Activated T-cell treated with anti-CD3 and anti-CD28 coated beads, Interleukin-2, amount 50 U/mL, for 48 hours (primary cell): ENCODE measurements at regions not wholly inside any gene's neighbourhood (a gene's known extent, or its start where the extent isn't known, plus 50 kb on each side); places are given as distances from the start of the nearest gene placed in this dataset.
A peak's percentile ranks its signal among the peaks of the same experiment; 100 is the strongest.

Experiments
- DNase-seq, 2 experiments: peaks; one replicate each; pipeline ENCODE4 v3.0.0-alpha.2; 2020

DNA sequence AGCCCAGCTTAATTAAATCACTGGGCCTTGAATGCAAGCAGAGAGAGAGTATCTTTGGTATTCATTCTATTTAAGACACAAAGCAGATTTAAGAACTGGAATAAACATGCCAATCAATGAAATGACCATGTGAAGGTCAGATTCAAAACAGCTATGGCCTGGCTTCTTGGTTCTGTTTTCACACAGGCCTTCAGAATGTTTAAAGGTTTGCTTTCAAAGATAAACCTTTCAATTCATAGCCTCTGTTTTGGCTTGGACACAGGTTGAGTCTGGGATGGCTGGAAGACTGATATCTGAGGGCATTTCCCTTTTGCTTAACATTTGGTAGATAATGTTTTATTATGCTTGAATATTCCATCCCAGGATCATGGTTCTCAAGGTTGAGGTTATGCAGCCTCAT, 244.4 kb upstream of the KBTBD8 start:
- no peak for DNase-seq

- DNase-seq: no peak
Observed at GRCh38 chr3:66754613-66755012, 243.5 kb upstream of the KBTBD8 start.

DNA sequence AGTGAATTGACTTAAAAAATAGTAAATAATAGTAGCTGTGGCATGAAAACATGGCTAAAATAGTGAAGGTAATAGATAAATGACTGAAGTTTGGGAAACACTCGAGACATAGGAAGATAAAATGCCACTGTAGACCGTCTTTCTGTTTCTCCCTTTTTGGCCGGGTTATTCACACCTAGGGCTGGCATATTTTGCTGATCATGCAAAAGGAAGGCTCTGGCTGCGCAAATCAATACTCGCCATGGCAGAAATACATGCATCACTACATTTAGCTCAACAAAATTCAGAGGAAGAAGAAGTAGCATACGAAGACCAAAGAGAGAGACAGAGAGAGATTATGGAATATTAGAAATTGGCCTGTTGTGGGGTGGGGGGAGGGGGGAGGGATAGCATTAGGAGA, 242.2 kb upstream of the KBTBD8 start:
- DNase-seq: no peak

- no peak for DNase-seq
Observed at GRCh38 chr3:66756468-66757036, 241.6 kb upstream of the KBTBD8 start.

GRCh38 chr3:66761093-66761780, 236.9 kb upstream of the KBTBD8 start:
- DNase-seq: no peak

- no peak for DNase-seq
Observed at GRCh38 chr3:66762916-66763693, 235.0 kb upstream of the KBTBD8 start.

GRCh38 chr3:66778107-66778506, 220.0 kb upstream of the KBTBD8 start:
- no peak for DNase-seq

- DNase-seq: no peak
Observed at GRCh38 chr3:66778777-66779176, 219.3 kb upstream of the KBTBD8 start.

- no peak for DNase-seq
Observed at GRCh38 chr3:66785191-66785909, 212.8 kb upstream of the KBTBD8 start.

DNA sequence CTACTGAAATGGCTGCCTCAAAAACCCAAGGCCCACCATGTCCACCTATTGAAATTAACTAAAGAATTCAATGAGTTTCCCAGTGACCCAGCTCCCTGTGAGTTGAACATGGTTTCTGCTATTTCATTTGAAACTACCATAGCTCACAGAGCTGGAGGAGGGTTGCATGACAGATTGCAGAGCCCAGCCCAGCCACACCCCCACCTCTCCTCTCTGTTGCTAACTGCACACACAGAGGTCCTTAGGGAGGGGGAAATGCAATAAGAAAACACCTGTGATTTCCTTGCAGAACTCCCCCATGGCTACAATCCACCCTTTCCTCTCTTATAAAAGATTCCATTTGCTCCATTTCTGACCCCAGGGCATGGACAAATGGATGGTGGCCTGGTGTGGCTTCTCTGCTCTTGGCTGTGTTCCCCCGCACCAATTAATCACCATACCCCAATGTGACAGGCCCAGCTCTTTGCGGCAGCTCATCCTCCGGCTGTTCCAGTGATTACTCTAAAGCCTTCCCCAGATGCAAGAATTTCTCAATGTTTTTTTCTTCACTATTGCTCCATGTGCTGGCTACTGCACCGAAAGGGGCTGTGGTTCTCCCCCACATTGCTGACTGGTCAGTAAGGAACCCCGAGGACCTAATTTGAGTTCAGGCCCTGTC, 208.4 kb upstream of the KBTBD8 start:
- DNase-seq: no peak

DNA sequence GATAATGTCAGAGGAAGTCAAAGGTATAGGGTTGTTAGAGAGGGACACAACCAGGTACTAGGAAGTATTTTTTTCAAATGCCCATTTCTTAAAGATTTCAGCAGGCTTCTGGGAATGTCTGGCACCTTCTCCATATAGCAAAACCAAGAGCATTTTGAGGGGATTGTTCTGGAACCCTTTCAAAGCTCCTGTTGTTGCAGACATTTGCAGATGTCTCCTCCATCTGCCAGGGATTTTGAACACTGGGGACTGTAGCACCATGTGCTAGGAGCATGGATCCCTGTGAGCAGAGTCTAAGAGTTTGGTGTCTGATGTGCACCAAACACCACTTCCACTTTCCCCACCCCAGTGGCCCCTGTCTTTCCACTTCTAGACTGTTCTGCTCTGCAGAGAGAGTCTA, 206.0 kb upstream of the KBTBD8 start:
- DNase-seq: no peak

DNA sequence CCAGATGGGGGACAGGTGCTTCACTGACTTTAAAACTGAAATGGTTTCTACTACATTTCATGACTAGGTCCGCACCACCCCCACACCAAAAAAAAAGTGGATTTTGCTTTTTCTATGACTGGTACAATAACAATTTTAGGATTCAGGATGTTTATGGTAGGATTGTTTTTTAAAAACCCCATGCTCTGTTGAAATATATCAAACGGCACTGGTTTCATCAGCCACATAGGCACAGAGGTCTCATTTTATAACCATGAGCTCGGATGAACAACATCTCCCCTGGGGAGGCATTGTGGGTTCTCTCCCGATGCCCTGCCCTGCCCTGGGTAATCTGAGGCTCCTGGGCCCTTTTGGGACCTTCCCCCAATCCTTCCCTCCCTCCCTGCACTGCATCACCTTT, 202.7 kb upstream of the KBTBD8 start:
- DNase-seq: no peak

DNA sequence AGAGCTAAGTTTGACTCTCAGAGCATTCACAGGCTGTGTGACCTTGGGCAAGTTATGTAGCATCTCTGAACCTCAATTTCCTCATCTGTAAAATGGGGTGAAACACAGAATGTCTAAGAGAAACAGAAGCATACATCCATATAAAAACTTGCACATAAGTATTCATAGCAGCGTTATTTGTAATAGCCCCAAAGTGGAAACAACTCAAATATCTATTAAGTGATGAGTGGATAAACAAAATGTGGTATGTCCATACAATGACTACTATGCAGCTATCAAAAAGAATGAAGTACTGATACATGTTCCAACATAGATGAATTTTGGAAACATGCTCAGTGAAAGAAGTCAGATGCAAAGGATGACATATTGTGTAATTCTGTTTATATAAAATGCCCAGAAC, 201.8 kb upstream of the KBTBD8 start:
- no peak for DNase-seq

GRCh38 chr3:66797889-66798560, 200.1 kb upstream of the KBTBD8 start:
- DNase-seq: no peak

DNA sequence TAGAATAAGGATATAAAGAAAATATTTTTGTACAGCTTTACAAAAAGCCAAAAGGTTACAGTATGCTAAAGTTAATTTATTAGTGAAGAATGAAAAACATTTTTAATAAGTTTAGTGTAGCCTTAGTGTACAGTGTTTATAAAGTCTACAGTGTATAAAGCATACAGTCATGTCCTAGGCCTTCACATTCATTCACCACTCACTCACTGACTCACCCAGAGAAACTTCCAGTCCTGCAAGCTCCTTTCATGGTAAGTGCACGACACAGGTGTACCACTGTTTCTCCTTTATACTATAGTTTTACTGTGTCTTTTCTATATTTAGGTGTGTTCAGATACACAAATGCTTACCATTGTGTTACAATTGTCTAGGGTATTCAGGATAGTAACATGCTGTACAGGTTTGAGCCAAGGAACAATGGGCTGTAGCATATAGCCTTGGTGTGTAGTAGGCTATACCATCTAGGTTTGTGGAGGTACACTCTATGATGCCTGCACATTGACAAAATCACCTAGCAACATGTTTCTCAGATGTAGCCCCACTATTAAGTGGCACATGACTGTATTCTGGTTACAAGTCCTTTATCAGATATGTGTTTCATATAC, 197.1 kb upstream of the KBTBD8 start:
- no peak for DNase-seq

GRCh38 chr3:66803206-66803605, 194.9 kb upstream of the KBTBD8 start:
- DNase-seq: no peak

DNA sequence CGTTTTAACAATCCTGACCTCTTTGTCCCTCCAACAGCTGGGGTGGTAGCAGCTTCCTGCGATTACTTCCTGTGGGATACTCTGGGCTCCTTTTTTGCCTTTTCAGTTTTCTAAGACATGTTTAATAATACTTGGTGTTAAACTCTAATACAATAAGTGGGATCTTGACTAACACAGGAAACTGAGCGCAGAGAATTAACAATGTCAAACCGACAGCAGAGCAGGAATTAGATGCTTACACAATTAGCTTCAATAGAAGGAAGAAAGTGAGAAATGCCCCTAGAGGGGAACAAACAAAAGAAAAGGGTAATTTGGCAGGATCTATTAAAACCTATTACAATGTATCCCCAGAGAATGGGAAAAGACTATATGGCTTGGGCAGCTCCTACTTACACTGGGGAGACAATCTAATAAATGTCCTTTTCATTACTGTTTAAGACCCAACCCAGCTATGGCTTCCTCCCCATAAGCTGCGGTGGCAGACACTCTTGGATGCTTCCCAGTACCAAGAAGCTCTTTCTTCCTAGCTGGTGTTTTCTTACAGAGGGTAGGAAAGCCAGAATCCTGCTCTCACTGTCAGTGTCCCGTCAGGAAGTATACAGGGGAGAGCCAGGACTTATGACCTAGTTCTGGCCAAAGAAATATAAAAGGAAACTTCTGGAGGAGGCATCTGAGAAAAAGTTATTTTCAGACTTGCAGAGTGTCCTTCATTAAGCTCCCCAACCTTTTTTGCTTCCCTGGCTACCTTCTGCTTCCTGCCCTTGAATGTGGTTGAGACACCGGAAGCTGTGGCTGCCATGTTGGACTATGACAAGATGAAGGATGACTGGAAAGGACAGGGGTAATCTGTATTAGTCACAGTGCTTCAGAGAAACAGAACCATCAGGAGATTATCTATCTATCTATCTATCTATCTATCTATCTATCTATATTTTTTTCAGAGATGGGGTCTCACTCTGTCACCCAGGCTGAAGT, 194.1 kb upstream of the KBTBD8 start:
- peak in 1 of 2 experiments; percentile 21 for DNase-seq

DNA sequence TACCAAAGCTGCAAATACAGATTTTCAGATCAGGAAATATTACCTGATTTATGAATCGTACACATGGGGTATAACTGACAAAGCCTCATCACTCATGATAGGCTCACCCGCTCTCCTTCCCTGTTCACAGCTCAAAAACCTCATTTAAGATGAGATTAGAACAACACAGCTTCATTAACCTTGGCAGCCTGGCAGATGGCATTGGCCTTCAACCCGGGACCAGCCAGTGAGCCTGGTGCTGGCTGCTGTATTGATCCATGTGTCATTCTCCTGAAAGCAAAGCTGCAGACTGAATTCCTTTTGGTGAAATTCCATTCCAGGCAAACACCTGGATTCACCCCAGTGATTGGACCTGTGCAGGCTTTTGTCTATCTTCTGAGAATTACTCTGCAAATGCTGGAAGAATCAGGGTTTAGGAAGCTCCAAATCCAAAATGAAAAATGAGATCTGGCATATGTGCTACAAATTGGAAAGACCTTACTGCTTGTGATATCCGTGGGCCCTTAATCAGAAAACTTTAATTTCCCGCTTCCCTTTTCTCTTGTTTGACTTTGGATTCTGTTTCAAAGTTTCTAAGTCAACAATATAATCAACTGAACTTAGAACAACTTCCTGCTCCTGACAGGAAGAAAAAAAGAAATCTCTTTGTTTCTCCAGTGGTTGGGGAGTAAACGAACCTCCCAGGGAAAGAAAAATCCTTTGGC, 189.1 kb upstream of the KBTBD8 start:
- no peak for DNase-seq

DNA sequence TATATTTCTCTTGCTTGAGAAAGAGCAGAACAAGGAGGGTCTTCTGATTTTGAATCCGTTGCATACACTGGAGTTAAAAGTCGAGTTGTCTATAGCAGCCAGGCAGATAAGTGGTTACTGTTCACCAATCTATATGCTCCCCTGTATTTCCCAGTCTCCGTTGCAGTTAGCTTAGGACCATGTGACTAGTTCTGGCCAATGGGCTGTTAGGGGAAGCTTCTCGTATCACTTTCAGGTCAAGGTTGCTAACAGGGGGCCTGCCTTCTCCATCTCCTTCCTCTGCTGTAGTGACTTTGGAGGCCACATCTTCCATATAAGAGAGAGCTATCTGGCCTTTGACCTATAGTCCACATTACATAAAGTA, 188.5 kb upstream of the KBTBD8 start:
- no peak for DNase-seq

- no peak for DNase-seq
Observed at GRCh38 chr3:66812136-66812535, 186.0 kb upstream of the KBTBD8 start.
